ENCODE measurements at regions not wholly inside any gene's neighbourhood (a gene's known extent, or its start where the extent isn't known, plus 50 kb on each side); places are given as distances from the start of the nearest gene placed in this dataset.

- no CpG with 5 or more reads among the region's 1 CpG for WGBS (ENCODE audit: insufficient coverage)
- Histone ChIP-seq H4K20me1 (ENCODE audit: control insufficient read depth, insufficient read depth, low read length, poor library complexity, severe bottlenecking) (no peaks in the 10 kb centered on the region), H3K27me3 (replicated peaks in 1 of 4; ENCODE audit: control extremely low read depth in 1 of 4, control insufficient read depth in 3 of 4, insufficient read depth in 4 of 4, low read length in 3 of 4) (no peaks in the 10 kb centered on the region), H3K4me3 (ENCODE audit: control extremely low read depth in 1 of 5, extremely low read depth in 1 of 5, insufficient read depth in 1 of 5, low read depth in 2 of 5, low read length in 4 of 5) (no peak overlapping the region), H3K9ac (ENCODE audit: low read length) (no peak overlapping the region), H3K9me3 (ENCODE audit: control extremely low read depth in 1 of 3, control insufficient read depth in 2 of 3, insufficient read depth in 1 of 3, low read length in 2 of 3) (no peaks in the 10 kb centered on the region), H3K4me2 (replicated peaks; ENCODE audit: low read depth, low read length, poor library complexity, severe bottlenecking) (no peak overlapping the region), H2AFZ (ENCODE audit: insufficient read depth, low read depth, low read length, poor library complexity, severe bottlenecking) (no peak overlapping the region), H3K36me3 (replicated peaks in 1 of 2; ENCODE audit: control extremely low read depth in 1 of 2, control insufficient read depth in 1 of 2, extremely low read depth in 1 of 2, insufficient read depth in 2 of 2, low read length in 1 of 2) (no peaks in the 10 kb centered on the region), H3K27ac (ENCODE audit: low read length in 2 of 2) (no peak overlapping the region), H3K4me1 (ENCODE audit: control insufficient read depth in 2 of 2, insufficient read depth in 2 of 2, low read length in 2 of 2) (no peaks in the 10 kb centered on the region), H3K79me2 (ENCODE audit: control insufficient read depth, insufficient read depth, low read length) (no peaks in the 10 kb centered on the region)
- DNase-seq (no peak), ATAC-seq (ENCODE audit: low read depth) (no peak)
- H3K27ac Mint-ChIP-seq, result no peak overlapping the region
- CTCF ChIA-PET, result no interaction called here
- TF ChIP-seq CTCF (IDR thresholded peaks at IDR 0.05) (no peak), EZH2 (IDR thresholded peaks at IDR 0.05; ENCODE audit: borderline replicate concordance, insufficient read depth, low read depth, low read length, poor library complexity, severe bottlenecking) (no peak)
- intact Hi-C loops (cut with micrococcal nuclease), result no loop called here
- H3K9me3 Mint-ChIP-seq (ENCODE audit: insufficient read depth), result peaks cover 5% of the 10 kb centered on the region
- H3K27me3 Mint-ChIP-seq, result no peaks in the 10 kb centered on the region
- POLR2A ChIA-PET, result no interaction called here
- no peak overlapping the region for H3K4me3 Mint-ChIP-seq
- no peaks in the 10 kb centered on the region for H3K4me1 Mint-ChIP-seq
These were observed 436.6 kb upstream of the MPDZ start for GRCh38 chr9:13716090-13716489.

DNA sequence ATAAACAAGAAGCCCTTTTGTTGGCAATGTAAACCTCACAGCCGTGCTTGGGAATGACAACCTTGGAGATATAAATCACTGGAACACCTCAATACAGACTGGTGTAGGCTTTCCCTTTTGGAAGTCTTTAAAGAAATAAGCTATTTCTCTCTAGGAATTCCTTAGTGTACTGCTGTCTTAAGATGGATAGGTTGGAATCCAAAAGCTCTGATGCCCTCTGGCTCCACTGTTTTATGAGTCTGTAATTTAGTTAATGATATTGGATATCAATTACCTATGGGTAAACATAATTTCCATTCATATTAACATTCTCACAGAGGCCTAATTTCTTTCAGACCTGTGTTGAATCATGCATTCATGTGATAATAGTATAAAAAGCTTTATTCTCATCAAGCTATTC lies 435.9 kb upstream of the MPDZ start:
- TF ChIP-seq EZH2 (IDR thresholded peaks at IDR 0.05; ENCODE audit: borderline replicate concordance, insufficient read depth, low read depth, low read length, poor library complexity, severe bottlenecking) (no peak), CTCF (IDR thresholded peaks at IDR 0.05) (no peak)
- H3K4me1 ChIP-seq (ENCODE audit: control insufficient read depth in 2 of 2, insufficient read depth in 2 of 2, low read length in 2 of 2), result no peaks in the 10 kb centered on the region

More for the DNA sequence above, 435.9 kb upstream of the MPDZ start:
- no peaks in the 10 kb centered on the region for H3K27me3 ChIP-seq (replicated peaks in 1 of 4; ENCODE audit: control extremely low read depth in 1 of 4, control insufficient read depth in 3 of 4, insufficient read depth in 4 of 4, low read length in 3 of 4)
- POLR2A ChIA-PET, result no interaction called here
- CTCF ChIA-PET, result no interaction called here
- Mint-ChIP-seq H3K4me3 (no peak overlapping the region), H3K4me1 (no peaks in the 10 kb centered on the region), H3K27ac (no peak overlapping the region), H3K27me3 (no peaks in the 10 kb centered on the region), H3K9me3 (ENCODE audit: insufficient read depth) (peaks cover 5% of the 10 kb centered on the region)
- no peaks in the 10 kb centered on the region for H3K79me2 ChIP-seq (ENCODE audit: control insufficient read depth, insufficient read depth, low read length)
- no peak overlapping the region for H3K27ac ChIP-seq (ENCODE audit: low read length in 2 of 2)
- no peak overlapping the region for H2AFZ ChIP-seq (ENCODE audit: insufficient read depth, low read depth, low read length, poor library complexity, severe bottlenecking)
- ATAC-seq (ENCODE audit: low read depth) (no peak), DNase-seq (no peak)
- no peaks in the 10 kb centered on the region for H3K36me3 ChIP-seq (replicated peaks in 1 of 2; ENCODE audit: control extremely low read depth in 1 of 2, control insufficient read depth in 1 of 2, extremely low read depth in 1 of 2, insufficient read depth in 2 of 2, low read length in 1 of 2)
- no peaks in the 10 kb centered on the region for H3K9me3 ChIP-seq (ENCODE audit: control extremely low read depth in 1 of 3, control insufficient read depth in 2 of 3, insufficient read depth in 1 of 3, low read length in 2 of 3)
- intact Hi-C loops (cut with micrococcal nuclease), result no loop called here
- no peak overlapping the region for H3K4me2 ChIP-seq (replicated peaks; ENCODE audit: low read depth, low read length, poor library complexity, severe bottlenecking)
- no peak overlapping the region for H3K9ac ChIP-seq (ENCODE audit: low read length)
- H4K20me1 ChIP-seq (ENCODE audit: control insufficient read depth, insufficient read depth, low read length, poor library complexity, severe bottlenecking), result no peaks in the 10 kb centered on the region
- no CpG with 5 or more reads among the region's 1 CpG for WGBS (ENCODE audit: insufficient coverage)
- no peak overlapping the region for H3K4me3 ChIP-seq (ENCODE audit: control extremely low read depth in 1 of 5, extremely low read depth in 1 of 5, insufficient read depth in 1 of 5, low read depth in 2 of 5, low read length in 4 of 5)

Measured in B cell (primary cell).